ENCODE measurements at regions not wholly inside any gene's neighbourhood (a gene's known extent, or its start where the extent isn't known, plus 50 kb on each side); places are given as distances from the start of the nearest gene placed in this dataset.

- Histone ChIP-seq H3K27ac (no peak overlapping the region), H3K36me3 (no peaks in the 10 kb centered on the region), H3K4me3 (no peak overlapping the region), H3K4me2 (no peak overlapping the region), H3K9ac (no peak overlapping the region), H3K4me1 (peaks cover 0 to 7% (median 0%) of the 10 kb centered on the region in 10 experiments; a peak in 1 of 20 replicates), H4K20me1 (no peaks in the 10 kb centered on the region), H3K27me3 (no peaks in the 10 kb centered on the region), H3K9me3 (replicated peaks in 1 of 11) (peaks cover 0 to 9% (median 3%) of the 10 kb centered on the region in 11 experiments; a peak in 9 of 22 replicates)
- TF ChIP-seq Cebpa-rat (IDR thresholded peaks at IDR 0.05) = no peak
Measured at GRCh38 chr7:67794544-67794943, 797.9 kb downstream of the TYW1 start.

GRCh38 chr7:67803789-67804188 lies 807.2 kb downstream of the TYW1 start:
- Histone ChIP-seq H3K9me3 (replicated peaks in 1 of 11) (peaks cover 0 to 15% (median 2%) of the 10 kb centered on the region in 11 experiments; a peak in 7 of 22 replicates), H3K27me3 (no peaks in the 10 kb centered on the region), H3K9ac (no peak overlapping the region), H3K4me3 (no peak overlapping the region), H3K36me3 (no peaks in the 10 kb centered on the region), H3K4me2 (no peak overlapping the region), H3K27ac (no peak overlapping the region), H3K4me1 (no peaks in the 10 kb centered on the region), H4K20me1 (no peaks in the 10 kb centered on the region)
- no peak for TF ChIP-seq Cebpa-rat (IDR thresholded peaks at IDR 0.05)

- Histone ChIP-seq H3K27me3 (no peaks in the 10 kb centered on the region), H3K4me1 (no peaks in the 10 kb centered on the region), H3K9ac (no peak overlapping the region), H3K4me2 (no peak overlapping the region), H4K20me1 (no peaks in the 10 kb centered on the region), H3K36me3 (no peaks in the 10 kb centered on the region), H3K9me3 (replicated peaks in 1 of 11) (no peaks in the 10 kb centered on the region), H3K27ac (no peak overlapping the region), H3K4me3 (no peak overlapping the region)
- TF ChIP-seq Cebpa-rat (IDR thresholded peaks at IDR 0.05) = no peak
Measured at GRCh38 chr7:67805921-67806471, 809.4 kb downstream of the TYW1 start.

- no peak for TF ChIP-seq Cebpa-rat (IDR thresholded peaks at IDR 0.05)
- H3K9ac ChIP-seq = no peak overlapping the region
- no peak overlapping the region for H3K27ac ChIP-seq
- no peaks in the 10 kb centered on the region for H3K9me3 ChIP-seq (replicated peaks in 1 of 11)
- H3K4me1 ChIP-seq = no peaks in the 10 kb centered on the region
- no peaks in the 10 kb centered on the region for H3K36me3 ChIP-seq
- H3K27me3 ChIP-seq = no peaks in the 10 kb centered on the region
- no peak overlapping the region for H3K4me3 ChIP-seq
- no peak overlapping the region for H3K4me2 ChIP-seq
- H4K20me1 ChIP-seq = no peaks in the 10 kb centered on the region
Measured at GRCh38 chr7:67807826-67808225, 811.2 kb downstream of the TYW1 start.

- Histone ChIP-seq H4K20me1 (no peaks in the 10 kb centered on the region), H3K4me2 (no peak overlapping the region), H3K9me3 (replicated peaks in 1 of 11) (no peaks in the 10 kb centered on the region), H3K4me3 (no peak overlapping the region), H3K27ac (no peak overlapping the region), H3K27me3 (no peaks in the 10 kb centered on the region), H3K36me3 (no peaks in the 10 kb centered on the region), H3K4me1 (no peaks in the 10 kb centered on the region), H3K9ac (no peak overlapping the region)
- TF ChIP-seq Cebpa-rat (IDR thresholded peaks at IDR 0.05) = no peak
Measured at GRCh38 chr7:67809586-67809985, 813.0 kb downstream of the TYW1 start.

GRCh38 chr7:67813621-67814292 lies 817.1 kb downstream of the TYW1 start:
- TF ChIP-seq Cebpa-rat (IDR thresholded peaks at IDR 0.05) = no peak
- Histone ChIP-seq H3K27ac (no peak overlapping the region), H4K20me1 (no peaks in the 10 kb centered on the region), H3K9me3 (replicated peaks in 1 of 11) (peaks cover 0 to 9% (median 0%) of the 10 kb centered on the region in 11 experiments; a peak in 1 of 22 replicates), H3K4me3 (no peak overlapping the region), H3K4me2 (no peak overlapping the region), H3K9ac (no peak overlapping the region), H3K36me3 (no peaks in the 10 kb centered on the region), H3K27me3 (no peaks in the 10 kb centered on the region), H3K4me1 (no peaks in the 10 kb centered on the region)

- no peaks in the 10 kb centered on the region for H4K20me1 ChIP-seq
- no peak overlapping the region for H3K27ac ChIP-seq
- no peak overlapping the region for H3K4me3 ChIP-seq
- no peaks in the 10 kb centered on the region for H3K36me3 ChIP-seq
- H3K4me2 ChIP-seq = no peak overlapping the region
- peaks cover 0 to 9% (median 0%) of the 10 kb centered on the region in 11 experiments; a peak in 1 of 22 replicates for H3K9me3 ChIP-seq (replicated peaks in 1 of 11)
- peaks cover 0 to 16% (median 0%) of the 10 kb centered on the region in 10 experiments; a peak in 7 of 20 replicates for H3K4me1 ChIP-seq
- no peak for TF ChIP-seq Cebpa-rat (IDR thresholded peaks at IDR 0.05)
- H3K9ac ChIP-seq = no peak overlapping the region
- H3K27me3 ChIP-seq = no peaks in the 10 kb centered on the region
Measured at GRCh38 chr7:67817481-67817880, 820.8 kb downstream of the TYW1 start.

- Histone ChIP-seq H3K27ac (peak overlapping the region in 3 of 11 experiments; percentile 47 to 53 (median 50); a peak in 5 of 22 replicates), H3K4me3 (no peak overlapping the region), H3K4me2 (peak overlapping the region in 5 of 11 experiments; percentile 12 to 63 (median 53); a peak in 7 of 22 replicates), H3K9ac (peak overlapping the region in 2 of 11 experiments; percentile 3 to 34; a peak in 2 of 22 replicates), H3K36me3 (no peaks in the 10 kb centered on the region), H4K20me1 (no peaks in the 10 kb centered on the region), H3K27me3 (no peaks in the 10 kb centered on the region), H3K4me1 (peaks cover 0 to 16% (median 0%) of the 10 kb centered on the region in 10 experiments; a peak in 7 of 20 replicates), H3K9me3 (replicated peaks in 1 of 11) (peaks cover 0 to 36% (median 11%) of the 10 kb centered on the region in 11 experiments; a peak in 14 of 22 replicates)
- no peak for TF ChIP-seq Cebpa-rat (IDR thresholded peaks at IDR 0.05)
Measured at GRCh38 chr7:67821116-67821515, 824.5 kb downstream of the TYW1 start.

GRCh38 chr7:67823345-67823744 lies 826.7 kb downstream of the TYW1 start:
- peaks cover 0 to 34% (median 11%) of the 10 kb centered on the region in 11 experiments; a peak in 15 of 22 replicates for H3K9me3 ChIP-seq (replicated peaks in 1 of 11)
- H3K27ac ChIP-seq = no peak overlapping the region
- H3K9ac ChIP-seq = no peak overlapping the region
- no peak overlapping the region for H3K4me2 ChIP-seq
- no peaks in the 10 kb centered on the region for H3K27me3 ChIP-seq
- no peaks in the 10 kb centered on the region for H4K20me1 ChIP-seq
- TF ChIP-seq Cebpa-rat (IDR thresholded peaks at IDR 0.05) = no peak
- no peak overlapping the region for H3K4me3 ChIP-seq
- H3K4me1 ChIP-seq = peaks cover 0 to 16% (median 0%) of the 10 kb centered on the region in 10 experiments; a peak in 7 of 20 replicates
- H3K36me3 ChIP-seq = no peaks in the 10 kb centered on the region

Data from BLaER1 treated with 17β-estradiol and CSF1 and Interleukin-3, amounts not matched to agents 10 nM and 100 nM (cell line).